NCI-H2227 (cell line): ENCODE measurements at regions not wholly inside any gene's neighbourhood (a gene's known extent, or its start where the extent isn't known, plus 50 kb on each side); places are given as distances from the start of the nearest gene placed in this dataset.

Source experiments
- DNase-seq: peaks from one replicate; lab custom pipeline; 2025; ENCODE audit not compliant: unreplicated experiment; lab: John Stamatoyannopoulos, UW

DNA sequence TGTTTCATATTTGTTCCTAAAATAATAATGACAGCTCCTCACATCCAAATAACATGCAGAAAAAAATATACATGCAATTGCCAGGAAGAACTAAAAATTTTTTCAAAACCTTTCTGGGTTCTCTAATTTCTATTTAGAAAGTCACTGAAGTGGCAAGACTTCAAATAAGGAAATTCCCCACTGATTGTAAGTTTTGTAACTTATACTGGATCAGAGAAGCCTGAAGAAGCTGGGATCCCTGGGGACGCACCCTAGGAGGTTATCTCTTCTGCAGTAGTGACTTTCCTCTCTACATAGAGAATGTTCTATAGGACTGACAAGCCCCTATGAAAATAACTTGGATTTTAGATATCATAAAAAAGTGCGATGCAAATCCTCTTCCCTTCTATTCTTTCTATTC is 182.6 kb downstream of the MRPL39 start:
- DNase-seq, result no peak

DNA sequence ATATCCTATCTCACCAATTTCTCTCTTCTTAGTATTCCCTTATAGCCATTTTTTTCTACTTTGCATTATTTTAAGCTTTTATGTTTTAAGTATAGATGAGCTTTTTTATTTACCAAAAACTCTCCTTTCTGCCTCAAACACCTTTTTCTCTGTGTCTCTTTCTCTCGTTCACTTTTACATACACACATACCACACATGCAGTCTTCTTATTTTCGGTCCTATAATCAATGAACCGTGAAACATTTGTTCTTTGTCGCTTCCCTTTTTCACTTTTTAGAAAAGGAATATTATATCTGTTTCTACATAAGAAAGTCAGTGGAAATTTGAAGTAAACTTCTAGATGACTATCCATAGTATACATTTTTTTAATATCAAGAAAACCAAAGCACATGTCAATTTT is 183.2 kb downstream of the MRPL39 start:
- no peak for DNase-seq

DNA sequence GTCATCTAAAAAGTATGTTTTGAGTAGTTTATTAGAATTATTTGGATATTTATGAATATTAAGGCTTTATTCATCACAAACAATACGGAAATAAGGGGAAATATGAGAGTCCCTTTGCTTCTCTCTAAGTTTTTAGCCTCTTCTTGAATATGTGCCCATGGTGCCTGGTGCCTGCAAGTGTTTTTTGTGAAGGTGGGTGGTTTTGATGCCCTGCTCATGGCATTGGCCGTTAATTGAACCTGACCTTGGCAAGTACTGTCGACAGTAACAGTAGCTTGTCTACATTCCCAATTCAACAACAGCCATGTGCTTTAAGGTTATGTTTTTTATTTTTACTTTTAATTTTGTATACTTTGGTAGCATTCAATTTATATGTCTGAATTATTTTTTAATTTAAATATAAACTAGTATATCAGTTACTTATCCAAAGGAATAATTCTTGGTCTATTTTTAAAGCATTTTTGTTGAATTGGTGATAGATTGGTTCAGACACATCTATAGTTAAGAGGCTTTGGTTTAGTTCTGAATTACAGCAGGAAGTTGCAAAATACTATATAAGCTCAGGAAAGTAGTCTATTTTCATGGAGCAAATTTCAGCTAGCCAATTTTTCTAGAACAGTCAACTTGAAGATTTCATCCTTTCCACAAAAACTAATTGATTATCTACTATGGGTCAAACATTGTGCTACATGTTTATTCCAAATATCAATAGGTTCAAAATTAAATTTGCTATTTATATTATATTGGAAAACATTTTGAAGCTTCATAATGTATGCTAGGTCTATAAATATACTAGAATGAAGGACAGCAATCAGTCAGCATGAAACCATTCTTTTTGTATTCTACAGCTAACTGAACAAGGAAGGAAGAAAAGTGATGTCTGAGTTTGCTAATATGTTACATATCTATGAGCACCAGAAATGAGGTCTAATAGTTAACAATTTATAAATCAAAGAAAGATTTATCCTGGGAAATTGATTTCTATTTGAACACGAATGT is 184.4 kb downstream of the MRPL39 start:
- no peak for DNase-seq

DNA sequence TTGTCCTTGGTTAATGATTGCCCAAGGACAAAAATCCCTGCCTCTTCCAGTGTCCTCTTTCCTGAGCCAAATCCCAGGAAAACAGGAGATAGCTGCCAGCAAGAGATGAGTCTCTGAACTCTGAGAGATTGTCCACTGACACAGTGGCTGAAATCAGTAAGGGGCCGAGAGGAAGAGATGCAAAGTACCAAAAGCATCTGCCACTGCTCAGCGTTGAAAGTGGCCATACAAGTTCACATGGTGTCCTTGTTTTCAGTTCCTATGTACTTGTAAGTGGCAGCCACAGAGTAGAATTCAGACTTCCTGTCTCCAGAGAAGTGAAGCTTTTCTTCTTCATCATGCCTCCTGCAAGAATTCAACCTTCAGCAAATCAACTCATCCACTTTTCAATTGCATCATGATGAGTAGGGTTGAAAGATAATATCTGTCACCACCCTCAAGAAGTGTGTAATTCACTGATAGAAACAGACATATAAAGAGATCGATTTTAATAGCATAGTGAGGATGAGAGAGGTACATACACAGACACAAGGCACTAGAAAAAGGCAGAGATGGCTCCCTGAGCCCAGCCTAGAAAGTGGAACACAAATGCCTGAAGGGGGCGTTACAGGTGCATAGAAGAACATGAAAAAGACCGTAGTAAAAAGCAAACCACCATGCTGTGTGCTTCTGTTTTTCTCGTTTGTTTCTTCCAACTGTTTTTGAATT is 185.8 kb downstream of the MRPL39 start:
- no peak for DNase-seq

DNA sequence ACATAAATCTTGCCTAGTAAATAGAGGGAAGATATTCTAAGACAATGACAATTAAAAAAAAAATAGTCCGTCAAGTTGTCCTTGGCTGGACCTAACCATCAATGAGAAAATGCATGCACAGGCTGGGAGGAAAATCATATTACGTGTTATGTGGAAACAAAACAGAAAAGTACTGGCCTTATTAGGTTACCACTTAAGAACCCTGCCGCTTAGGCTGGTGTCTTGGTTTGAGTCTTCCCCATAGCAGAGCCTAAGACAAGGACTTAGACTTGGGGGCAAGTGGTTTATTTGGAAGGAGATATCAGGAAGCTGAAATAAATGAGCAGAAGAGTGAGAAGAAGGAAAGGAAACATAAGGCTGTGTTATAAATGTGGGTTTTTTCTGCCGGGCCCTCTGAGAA is 186.4 kb downstream of the MRPL39 start:
- DNase-seq, result no peak

DNA sequence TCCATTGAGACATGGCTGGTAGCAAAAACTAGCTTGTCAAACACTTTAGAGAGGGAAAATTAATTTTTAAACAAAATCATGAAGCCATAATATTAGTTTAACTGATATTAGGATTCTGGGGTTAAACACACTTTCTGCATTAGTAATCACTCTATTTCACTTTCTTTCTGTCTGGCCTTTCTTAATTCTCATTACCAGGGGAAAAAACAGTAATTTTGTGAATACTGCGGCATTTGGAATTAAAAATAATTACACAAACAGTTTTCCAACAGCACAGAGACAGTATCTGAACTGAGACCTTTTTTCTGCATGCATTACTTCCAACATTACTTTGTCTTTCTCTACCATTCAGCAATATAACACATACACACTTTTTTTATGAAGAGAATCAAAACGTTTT is 190.6 kb downstream of the MRPL39 start:
- no peak for DNase-seq

DNA sequence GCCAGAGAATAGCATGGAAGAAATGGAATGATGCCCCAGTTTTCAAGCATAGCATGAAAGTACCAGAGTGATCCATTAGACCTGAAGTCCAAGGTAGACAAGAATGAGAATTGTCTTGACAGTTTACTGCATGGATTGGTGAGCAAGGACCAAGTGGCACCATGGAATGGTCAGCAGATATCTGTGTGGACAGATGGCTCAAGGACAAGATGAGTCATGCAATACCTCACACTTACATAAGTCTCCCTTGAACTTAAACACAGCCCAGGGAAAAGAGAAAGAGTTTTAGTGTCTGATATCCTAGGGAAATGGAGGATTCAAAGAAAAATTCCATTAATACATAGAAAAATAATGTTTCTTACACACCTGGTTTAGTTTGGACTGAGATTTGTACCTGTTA is 195.2 kb downstream of the MRPL39 start:
- no peak for DNase-seq

DNA sequence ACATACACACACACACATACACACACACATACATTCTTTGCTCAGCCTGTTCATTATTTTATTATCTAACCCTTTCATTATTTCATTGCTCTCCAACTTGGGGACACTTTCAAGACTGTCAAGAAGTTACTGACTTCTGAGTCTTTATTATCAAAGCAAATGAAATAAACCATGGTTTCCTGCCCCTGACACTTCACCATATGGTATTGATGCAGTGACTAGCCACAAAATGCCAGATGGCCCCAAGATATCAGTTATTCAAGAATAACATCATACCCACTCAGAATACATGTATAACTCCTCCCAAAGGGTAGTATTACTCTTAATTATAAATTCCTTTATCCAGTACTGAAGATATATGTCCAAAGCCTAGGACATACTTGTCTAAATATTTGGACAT is 197.3 kb downstream of the MRPL39 start:
- no peak for DNase-seq

DNA sequence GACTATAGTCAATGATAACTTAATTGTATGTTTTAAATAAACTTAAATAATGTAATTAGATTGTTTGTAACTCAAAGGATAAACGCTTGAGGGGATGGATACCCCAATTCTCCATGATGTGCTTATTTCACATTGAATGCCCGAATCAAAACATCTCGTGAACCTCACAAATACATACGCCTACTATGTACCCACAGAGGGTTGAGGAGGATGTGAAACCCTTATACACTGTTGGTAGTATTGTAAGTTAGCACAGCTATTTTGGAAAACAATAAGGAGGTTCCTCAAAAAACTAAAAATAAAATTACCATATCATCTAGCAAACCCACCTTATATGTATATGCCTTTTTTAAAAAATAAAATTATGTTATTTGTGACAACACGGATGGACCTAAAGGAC is 198.6 kb downstream of the MRPL39 start:
- DNase-seq, result no peak

DNA sequence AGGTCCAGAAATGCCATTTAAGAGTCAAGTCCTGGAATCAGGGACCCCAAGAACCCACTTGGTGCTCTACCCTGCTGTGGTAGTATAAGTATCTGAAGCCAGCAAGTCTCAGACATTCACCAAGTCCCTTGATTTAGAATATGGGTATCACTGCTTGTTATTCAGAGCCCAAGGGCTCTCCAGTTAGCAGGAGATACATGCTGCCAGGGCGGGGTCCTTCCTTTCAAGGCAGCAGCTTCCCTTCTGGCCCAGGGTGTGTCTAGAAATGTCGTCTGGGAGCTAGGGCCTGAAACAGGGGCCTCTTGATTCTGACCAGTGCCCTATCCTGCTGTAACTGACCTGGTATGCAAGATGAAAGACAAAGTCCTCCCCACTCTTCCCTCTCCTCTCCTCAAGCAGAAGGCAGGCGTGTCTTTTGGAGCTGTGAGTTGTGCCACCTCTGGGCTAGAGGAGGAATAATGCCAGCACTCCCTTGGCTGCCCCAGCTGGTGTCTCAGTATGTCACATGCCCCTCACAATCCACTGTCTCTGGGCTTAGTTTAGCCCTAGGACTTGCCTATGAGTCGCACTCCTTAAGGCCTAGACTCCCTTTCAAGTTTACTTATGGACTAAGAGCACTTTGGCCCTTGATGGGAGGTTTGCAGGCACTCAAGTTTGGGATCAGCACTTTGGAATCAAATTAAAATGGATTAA is 200.2 kb downstream of the MRPL39 start:
- DNase-seq, result no peak

DNA sequence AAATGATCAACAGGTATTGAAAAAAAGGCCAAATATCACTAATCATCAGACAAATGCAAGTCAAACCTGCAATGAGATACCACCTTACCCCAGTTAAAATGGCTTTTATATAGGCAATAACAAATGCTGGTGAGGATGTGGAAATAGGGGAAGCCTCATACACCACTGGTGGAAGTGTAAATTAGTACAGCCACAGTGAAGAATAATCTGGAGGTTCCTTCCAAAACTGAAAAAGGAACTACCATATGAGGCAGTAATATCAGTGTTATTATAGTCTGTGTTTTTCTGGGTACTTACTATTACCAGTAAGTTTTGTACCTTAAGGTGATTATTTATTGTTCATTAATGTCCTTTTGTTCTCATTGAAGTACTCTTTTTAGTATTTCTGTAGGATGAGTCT is 201.3 kb downstream of the MRPL39 start:
- DNase-seq, result no peak

DNA sequence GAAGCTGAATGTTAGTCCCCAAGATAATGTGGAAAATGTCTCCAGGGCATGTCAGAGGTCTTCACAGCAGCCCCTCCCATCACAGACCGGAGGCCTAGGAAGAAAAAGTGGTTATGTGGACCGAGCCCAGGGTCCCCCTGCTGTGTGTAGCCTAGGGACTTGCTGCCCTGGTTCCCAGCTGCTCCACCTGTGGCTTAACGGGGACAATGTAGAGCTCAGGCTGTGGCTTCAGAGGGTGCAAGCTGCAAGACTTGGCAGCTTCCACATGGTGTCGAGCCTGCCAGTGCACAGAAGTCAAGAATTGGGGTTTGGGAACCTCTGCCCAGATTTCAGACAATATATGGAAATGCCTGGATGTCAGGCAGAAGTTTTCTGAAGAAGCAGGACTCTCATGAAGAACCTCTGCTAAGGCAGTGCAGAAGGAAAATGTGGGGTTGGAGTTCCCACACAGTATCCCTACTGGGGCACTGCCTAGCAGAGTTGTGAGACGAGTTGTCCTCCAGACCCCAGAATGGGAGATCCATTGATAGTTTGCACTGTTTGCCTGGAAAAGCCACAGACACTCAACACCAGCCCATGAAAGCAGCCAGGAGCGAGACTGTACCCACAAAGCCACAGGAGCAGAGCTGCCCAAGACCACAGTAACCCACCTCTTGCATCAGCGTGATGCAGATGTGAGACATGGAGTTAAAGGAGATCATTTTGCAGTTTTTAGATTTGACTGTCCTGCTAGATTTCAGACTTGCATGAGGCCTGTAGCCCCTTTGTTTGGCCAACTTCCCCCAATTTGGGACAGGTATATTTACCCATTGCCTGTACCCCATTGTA is 204.9 kb downstream of the MRPL39 start:
- DNase-seq, result no peak

DNA sequence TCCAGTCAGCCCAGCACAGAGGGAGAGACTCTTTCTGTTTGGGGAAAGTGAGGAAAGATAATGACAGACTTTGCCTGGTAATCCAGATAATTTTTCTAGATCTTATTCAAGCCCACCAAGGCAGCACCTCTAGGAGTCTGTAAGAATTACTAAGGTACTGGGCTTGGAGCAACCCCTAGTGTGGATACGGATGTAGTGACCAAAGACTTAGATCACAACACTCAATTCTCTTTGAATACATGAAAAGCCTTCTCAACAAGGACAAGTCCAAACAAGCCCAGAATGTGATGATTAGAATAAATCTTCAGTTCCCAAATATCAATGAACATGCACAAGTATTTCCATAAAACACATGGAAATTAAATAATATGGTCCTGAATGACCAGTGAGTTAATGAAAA is 206.9 kb downstream of the MRPL39 start:
- DNase-seq, result no peak

DNA sequence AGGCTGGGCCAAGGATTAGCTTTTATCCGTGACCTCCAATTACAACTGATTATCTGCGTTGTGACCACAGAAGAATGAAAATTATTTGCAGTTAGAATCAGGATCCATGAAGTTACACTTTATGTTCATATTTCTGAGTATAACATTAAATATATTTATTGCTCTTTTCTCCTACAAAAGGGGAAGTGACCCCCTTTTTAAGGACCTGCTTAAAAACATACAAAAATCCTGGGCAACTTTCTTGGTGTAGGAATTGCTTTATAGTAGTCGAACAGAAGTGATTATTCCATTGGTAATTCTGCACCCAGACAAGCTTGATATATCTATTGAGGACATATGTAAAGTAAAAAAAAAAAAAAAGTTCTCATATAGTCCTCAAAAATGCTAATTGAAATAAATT is 208.7 kb downstream of the MRPL39 start:
- no peak for DNase-seq

DNA sequence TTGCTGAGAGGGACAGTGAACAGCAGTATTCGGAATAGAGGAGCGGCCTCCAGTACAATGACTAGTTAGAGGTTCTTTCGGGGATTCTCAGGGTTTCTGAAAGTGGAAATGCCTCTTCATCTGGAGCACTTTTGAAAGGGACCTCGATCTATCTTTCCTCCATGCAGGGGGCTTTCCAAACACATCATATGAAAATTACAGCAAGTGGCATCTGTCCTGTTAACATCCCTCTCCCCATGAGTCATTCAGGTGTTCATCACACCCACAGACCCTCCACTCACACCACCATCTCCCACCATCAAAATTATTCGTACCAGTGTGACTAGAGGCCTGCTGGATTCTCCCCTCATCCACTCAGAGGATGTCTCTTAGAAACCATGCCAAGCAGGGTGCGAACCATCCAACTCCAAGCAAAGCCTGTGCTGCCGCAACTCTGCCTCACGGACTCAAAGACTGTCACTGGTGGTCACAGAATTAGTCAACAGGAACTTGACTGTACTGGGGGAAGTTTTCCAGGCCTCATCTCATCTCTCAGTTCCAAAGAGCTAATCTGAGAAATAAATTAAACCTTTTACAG is 211.1 kb downstream of the MRPL39 start:
- no peak for DNase-seq

DNA sequence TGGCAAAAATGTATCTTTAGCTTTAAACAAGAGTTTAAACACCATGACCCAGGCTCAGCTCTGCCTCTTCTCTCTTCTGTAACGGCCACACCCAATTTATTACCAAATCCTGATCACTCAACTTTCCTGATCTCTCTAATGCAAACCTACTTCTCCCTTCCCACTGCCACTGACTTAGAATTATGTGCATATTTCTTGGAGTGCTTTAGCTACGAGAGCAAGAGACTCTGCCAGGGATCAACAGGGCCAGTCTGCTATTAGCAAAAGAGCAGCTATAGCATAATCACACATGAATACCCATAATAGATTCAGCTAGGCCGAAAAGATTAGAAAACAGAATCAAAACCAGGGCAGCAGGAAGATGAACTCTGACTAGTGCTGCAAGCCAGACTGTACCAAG is 215.5 kb downstream of the MRPL39 start:
- DNase-seq, result no peak

DNA sequence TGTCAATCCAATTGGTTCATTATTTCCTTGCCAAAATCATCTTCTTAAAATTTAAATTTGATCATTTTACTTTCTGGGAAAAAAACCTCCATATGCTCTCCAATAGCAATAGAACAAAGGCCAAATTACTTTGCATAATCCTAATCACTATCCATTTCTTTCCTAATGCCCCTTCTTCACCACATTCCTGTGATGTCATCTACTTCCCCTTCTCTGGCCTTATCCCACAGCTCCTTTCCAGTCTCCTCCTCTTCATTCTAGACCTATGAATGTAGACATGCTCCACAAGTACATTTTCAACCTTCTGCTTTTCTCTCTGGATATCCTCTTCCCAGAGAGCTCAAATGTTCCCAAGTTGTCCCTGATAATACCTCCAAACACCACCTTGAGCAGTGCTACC is 216.6 kb downstream of the MRPL39 start:
- DNase-seq, result no peak

DNA sequence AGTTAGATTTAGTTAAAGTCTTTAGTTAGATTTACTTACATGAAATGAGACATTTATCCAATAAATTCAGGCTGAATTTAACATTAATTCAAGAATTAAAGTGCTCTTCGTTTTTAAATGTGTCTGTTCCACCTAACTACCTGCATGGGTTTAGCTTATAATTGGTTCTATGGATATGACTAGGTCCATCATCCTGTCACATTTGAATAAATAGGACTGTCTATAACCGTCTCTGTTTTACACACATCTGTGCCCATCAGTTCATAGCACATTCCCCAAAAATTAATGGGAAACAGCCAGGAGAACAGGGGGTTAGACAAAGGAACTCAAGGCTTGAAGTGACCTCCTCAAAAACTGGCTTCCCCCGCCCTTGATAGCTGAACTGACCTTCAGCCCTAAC is 219.6 kb downstream of the MRPL39 start:
- no peak for DNase-seq

DNA sequence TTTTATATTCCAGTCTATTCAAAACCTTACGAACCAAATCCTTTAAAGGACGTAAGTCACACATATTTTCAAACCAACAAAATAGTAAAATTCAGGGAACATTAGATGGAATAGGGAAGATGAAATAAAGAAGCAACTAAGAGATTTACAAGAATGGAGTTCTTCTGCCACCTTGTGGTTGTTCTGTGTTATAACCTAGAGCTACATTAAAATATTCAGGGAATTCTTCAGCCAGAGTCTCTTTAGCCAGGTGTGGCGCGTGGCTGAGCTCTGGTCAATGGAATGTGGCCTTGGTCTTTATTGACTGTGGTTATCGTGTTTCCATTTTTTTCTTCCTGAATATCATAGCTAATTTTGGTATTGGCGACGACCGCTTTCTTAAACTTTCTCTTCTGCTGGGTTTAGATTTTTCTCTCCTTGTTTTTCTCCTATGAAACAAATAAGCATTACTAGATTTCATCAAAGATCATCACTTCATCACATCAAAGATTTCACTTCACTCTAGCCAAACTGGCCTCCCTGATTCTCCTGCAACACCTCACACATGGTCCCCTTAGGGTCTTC is 221.3 kb downstream of the MRPL39 start:
- peak; percentile 53 for DNase-seq

DNA sequence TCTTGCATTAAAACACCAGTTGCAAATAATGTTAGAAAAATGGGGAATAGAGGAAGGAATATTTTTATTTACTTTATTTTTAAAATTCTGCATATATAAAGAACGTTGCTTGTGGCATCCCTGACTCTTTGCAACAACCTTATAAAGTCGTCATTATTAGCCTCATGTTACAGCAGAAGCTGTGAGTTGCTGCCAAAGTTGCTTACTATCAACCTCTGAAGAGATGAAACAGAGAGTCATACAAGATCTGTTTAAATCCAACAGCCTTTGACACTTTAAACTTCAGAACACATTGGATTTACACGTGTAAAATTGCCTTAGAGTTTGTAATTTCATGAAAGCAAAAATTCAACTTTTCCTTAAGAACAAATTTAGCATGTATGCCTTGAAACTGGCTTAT is 221.9 kb downstream of the MRPL39 start:
- no peak for DNase-seq
